H7 (cell line): ENCODE measurements at regions not wholly inside any gene's neighbourhood (a gene's known extent, or its start where the extent isn't known, plus 50 kb on each side); places are given as distances from the start of the nearest gene placed in this dataset.

Experiments used
- DNase-seq: peaks from one replicate; pipeline ENCODE4 v3.0.0; 2012
- H3K27me3 ChIP-seq: 2 replicates; pipeline ENCODE4 v1.6.0; 2011; ENCODE audit warnings: mild to moderate bottlenecking, low read length; ENCODE audit not compliant: control insufficient read depth, insufficient read depth
- H3K36me3 ChIP-seq: replicated peaks from 2 replicates; pipeline ENCODE4 v1.5.1; 2011; ENCODE audit warnings: low read length; ENCODE audit not compliant: control insufficient read depth, insufficient read depth
- H3K4me3 ChIP-seq: 2 replicates; pipeline ENCODE4 v1.5.1; 2011; ENCODE audit warnings: low read depth, mild to moderate bottlenecking, control low read depth, low read length, moderate library complexity; ENCODE audit not compliant: insufficient read depth

DNA sequence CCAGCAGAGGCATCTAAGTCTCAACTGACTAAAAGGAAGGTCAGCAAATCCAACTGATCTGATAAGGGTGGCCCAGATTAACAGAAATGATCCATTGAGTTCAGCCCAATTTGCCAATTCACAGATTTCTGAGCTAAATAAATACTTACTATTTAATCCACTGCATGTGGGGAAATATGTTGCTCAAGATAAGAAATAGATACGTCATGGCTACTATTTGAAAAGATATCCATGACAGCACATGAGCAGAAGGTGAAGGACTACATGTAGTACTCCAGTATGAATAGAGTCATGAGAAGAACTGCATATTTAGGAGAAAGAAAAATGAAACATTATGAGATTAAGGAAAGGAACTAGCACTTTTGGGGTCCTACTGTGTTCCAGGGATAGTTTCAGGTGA is 332.4 kb downstream of the ARPP21 start:
- DNase-seq, result no peak
- Histone ChIP-seq H3K27me3 (no peaks in the 10 kb centered on the region), H3K36me3 (no peaks in the 10 kb centered on the region), H3K4me3 (no peak overlapping the region)

DNA sequence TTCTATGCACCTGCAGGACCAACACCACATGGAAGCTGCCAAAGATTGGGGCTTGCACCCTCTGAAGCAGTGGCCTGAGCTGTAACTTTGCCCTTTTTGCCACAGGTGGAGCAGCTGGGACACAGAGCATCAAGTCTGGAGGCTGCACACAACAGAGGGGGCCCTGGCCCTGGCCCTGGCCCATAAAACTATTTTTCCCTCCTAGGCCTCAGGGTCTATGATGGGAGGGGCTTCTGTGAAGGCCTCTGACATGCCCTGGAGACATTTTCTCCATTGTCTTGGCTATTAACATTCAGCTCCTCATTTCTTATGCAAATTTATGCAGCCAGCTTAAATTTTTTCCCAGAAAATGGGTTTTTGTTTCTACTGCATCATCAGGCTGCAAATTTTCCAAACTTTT is 335.5 kb downstream of the ARPP21 start:
- H3K36me3 ChIP-seq, result no peaks in the 10 kb centered on the region
- H3K27me3 ChIP-seq, result no peaks in the 10 kb centered on the region
- H3K4me3 ChIP-seq, result no peak overlapping the region
- no peak for DNase-seq

DNA sequence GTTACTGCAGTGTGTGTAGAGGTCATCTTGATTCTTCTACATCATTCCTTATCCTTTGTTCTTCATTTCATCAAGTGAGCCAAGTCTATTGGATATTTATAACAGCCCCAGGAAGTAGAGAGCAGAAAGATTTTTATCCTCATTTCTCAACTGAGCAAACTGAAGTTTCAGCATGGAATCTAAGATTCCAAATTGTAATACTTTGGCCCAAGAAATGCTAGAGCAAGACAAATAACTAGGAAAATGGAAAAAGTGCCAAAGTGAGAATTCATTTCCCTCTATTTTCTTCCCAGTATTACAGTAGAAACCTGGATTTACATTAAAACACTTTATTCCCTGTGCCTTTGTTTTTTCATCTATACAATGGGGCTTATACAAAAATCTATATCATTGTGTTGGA is 346.8 kb downstream of the ARPP21 start:
- no peaks in the 10 kb centered on the region for H3K27me3 ChIP-seq
- DNase-seq, result no peak
- H3K36me3 ChIP-seq, result no peaks in the 10 kb centered on the region
- H3K4me3 ChIP-seq, result no peak overlapping the region

DNA sequence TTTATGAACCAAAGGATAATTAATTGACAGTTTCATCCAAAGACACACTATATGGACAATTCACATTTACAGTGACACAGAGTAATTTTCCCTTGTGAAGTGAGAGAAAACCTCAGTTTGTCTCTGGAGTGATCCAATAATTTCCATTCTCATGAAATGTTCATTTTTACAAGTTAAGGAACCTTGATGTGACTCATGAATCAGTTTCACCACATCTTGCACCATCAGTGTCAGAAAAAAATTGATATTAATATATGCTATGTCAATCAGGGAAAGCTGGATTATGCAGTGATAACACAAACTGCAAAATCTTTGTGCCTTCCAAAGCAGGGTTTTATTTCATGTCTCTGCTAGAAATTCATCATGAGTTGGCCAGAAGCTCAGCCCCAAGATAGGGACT is 348.1 kb downstream of the ARPP21 start:
- no peak for DNase-seq

DNA sequence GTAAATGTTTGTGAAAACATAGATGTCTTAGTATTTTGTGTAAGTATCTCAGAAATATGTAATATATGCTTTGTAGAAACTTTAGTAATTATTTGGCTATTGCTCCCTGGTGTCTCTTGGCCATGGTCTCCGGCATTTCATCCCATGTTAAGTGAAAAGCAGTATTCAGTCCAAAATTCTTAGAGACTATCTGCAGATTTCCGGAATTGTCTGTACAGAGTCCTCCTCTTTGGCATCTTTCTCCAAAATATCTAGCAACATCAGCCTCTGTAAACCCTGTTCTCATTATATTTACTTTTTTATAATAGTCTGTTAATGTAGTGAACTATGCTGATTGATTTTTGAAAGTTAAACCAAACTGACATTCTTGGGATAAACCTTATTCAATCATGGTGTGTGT is 352.7 kb downstream of the ARPP21 start:
- no peak for DNase-seq
- no peaks in the 10 kb centered on the region for H3K27me3 ChIP-seq
- H3K36me3 ChIP-seq, result no peaks in the 10 kb centered on the region
- H3K4me3 ChIP-seq, result no peak overlapping the region

More for the DNA sequence above, 348.1 kb downstream of the ARPP21 start:
- no peaks in the 10 kb centered on the region for H3K27me3 ChIP-seq
- no peaks in the 10 kb centered on the region for H3K36me3 ChIP-seq
- H3K4me3 ChIP-seq, result no peak overlapping the region

DNA sequence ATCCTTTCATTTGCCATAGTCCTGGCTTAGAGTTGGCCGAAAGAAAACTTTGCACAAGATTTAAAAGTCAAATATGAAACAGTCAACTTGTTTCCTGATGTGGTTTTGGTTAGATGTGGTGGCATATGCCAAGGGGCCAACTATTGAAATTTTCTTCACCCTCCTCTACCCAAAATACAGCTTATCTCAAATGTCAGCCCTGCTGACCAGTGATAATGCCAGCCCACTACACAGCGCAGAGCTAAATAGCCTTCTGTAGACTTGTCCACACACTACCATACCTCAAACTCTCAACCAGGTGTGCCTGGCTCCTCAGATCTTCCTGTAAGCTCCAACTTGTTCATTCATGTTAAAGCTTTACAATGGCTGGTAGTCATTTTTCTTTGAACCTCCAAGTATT is 368.5 kb upstream of the STAC start:
- no peaks in the 10 kb centered on the region for H3K27me3 ChIP-seq
- no peaks in the 10 kb centered on the region for H3K36me3 ChIP-seq
- H3K4me3 ChIP-seq, result no peak overlapping the region
- DNase-seq, result no peak

DNA sequence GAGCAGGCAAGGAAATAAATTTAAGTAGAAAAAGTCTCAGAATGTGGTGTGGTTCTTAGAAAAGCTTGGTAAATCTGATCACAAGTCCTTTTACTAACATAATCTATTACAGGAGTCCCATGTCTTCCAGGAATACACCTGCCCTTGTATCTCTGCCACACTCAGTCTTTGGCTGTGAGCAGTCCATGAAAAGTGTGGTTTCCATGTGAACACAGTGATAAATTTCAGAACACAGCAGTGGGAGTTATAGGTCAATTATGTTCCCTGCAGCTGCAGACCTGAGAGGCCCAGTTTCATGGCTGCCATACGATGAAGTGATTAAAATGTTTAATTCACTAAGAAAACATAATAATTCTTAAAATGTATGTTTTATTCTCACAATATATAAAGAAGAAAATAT is 366.9 kb upstream of the STAC start:
- Histone ChIP-seq H3K4me3 (no peak overlapping the region), H3K36me3 (no peaks in the 10 kb centered on the region), H3K27me3 (no peaks in the 10 kb centered on the region)
- DNase-seq, result no peak

DNA sequence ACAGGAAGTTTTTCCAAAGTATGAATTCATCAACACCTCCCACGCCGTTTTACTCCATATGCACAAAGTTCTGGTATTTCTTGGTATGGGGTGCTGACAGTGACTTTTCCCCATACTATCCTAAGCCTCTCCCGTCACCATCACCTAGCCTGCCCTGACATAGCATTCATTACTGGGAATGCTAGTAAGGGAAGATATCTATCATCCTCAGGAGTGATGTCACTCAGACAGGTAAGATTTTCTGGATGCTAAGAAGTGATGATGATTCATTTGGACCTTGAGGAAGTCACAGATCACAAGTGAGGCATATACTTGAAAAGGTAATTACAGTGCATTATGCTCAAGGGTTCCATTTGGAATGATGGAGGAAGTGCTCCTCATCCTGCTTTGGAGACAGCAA is 355.1 kb upstream of the STAC start:
- no peak for DNase-seq
- Histone ChIP-seq H3K4me3 (no peak overlapping the region), H3K36me3 (no peaks in the 10 kb centered on the region), H3K27me3 (no peaks in the 10 kb centered on the region)

DNA sequence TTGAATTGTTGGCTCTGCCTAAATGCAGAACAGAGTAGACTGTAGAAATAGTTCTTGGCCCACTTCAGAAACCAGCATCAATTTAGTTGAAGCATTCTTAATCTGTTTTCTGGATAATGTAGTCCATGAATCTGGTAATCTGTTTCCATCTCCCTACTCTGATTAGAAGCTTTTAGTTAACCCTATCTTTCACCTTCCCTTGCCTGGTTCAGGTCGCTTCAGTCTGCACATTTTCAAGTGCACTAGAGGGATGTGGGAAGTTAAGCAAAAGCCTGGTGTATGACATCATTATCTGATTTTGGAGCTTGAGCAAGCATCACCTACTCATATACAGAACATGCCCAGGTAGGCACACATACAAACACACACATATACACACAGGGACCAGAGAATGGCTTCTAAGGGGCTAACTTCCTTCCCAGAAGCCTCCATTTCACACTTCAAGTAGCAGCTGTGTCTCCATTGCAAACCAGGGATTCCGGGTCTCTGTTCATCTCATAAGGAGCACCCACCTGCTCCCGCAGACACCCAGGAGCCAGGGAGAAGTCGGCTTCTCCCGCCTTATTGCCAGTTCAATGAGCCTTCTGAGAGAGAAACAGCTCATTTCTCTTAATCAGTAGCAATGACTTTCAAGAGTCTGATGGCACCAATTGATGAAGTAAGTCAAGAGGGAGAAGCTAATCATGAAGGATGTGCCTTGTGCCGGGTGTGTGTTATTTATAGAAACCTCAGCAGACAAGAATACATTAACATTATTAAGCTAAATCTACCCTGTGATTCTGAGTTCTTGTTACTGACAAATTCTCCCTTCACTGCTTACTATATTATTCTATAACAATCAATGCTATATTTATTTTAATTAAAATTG is 347.9 kb upstream of the STAC start:
- no peak overlapping the region for H3K4me3 ChIP-seq

DNA sequence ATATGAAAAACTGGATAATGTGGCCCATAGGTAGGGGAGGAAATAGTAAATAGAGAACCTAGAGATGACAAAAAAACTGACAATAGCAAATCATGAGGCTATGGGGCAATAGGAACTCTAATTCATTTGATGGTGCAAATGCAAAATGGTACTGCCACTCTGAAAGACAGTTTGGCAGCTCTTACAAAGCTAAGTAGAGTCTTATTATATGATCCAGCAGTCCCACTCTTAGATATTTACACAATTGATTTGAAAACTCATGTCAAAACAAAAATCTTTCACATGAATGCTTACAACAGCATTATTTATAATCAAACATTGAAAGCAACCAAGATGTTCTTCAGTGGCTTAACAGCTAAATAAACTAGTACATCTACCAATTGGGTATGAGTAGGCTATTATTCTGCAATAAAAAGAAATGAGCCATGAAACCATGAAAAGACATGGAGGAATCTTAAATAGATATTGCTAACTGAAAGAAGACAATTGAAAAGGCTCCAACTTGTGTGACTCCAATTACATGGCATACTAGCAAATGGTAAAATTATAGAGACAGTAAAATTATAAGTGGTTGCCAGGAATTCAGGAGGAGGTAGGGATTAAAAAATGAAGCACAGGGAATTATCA is 321.8 kb upstream of the STAC start:
- H3K4me3 ChIP-seq, result no peak overlapping the region
- no peak for DNase-seq
- H3K36me3 ChIP-seq, result no peaks in the 10 kb centered on the region
- H3K27me3 ChIP-seq, result no peaks in the 10 kb centered on the region

More for the DNA sequence above, 347.9 kb upstream of the STAC start:
- H3K27me3 ChIP-seq, result no peaks in the 10 kb centered on the region
- DNase-seq, result no peak
- H3K36me3 ChIP-seq, result no peaks in the 10 kb centered on the region

DNA sequence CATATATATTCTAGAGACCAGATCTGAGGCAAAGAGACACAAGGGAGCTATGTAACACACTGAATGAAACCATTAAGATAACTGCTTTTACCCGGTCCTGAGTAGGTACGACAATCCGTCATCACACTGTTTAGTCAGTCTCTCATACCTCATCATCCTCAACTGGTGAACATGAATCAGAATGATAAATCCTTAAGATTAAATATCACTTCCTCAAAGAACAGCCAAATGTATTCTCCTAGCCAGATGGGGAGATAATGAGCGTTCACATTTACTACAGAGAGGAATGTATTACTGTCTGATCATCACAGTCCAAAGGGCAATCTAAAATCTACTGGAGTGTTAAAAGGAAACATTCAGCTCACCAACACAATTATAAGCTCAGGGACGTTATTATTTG is 319.4 kb upstream of the STAC start:
- Histone ChIP-seq H3K27me3 (no peaks in the 10 kb centered on the region), H3K4me3 (no peak overlapping the region), H3K36me3 (no peaks in the 10 kb centered on the region)
- DNase-seq, result no peak

DNA sequence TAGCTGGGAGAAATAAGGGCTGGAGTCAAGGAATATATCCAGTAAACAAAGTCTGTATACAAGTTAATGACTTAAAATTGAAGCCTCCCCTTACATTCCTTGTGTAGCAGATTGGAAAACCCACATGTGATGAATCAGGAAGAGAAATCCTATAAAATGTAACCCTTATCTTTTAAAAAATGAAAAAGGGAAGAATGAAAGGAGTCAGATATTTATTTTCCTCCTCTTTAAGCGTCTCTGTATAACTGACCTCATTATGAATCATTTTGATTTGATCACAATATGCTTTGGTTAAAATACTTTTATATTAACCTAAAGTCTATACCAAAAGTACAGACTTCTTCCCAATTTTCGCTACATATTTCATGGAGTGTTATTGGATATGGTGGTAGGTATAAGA is 316.3 kb upstream of the STAC start:
- no peak overlapping the region for H3K4me3 ChIP-seq
- DNase-seq, result no peak
- no peaks in the 10 kb centered on the region for H3K27me3 ChIP-seq
- no peaks in the 10 kb centered on the region for H3K36me3 ChIP-seq

DNA sequence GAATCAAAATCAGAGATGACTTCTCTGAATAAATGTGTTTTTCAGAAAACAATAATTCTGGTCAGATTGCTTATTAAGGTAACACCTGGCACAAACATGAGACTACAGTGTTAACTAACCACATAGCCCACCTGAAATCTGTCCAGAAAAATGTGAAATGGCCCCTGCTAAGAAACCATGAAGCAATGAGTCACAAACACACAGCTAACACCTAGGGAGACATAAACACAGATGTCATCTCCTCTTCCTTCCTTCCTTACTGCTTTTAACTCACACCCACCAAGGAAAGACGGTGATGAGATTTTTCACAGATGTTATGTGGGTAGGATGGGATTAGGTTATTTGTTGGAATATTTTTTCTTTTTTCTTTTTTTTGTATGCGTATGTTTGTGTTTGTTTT is 315.0 kb upstream of the STAC start:
- Histone ChIP-seq H3K36me3 (no peaks in the 10 kb centered on the region), H3K27me3 (no peaks in the 10 kb centered on the region), H3K4me3 (no peak overlapping the region)
- DNase-seq, result no peak

DNA sequence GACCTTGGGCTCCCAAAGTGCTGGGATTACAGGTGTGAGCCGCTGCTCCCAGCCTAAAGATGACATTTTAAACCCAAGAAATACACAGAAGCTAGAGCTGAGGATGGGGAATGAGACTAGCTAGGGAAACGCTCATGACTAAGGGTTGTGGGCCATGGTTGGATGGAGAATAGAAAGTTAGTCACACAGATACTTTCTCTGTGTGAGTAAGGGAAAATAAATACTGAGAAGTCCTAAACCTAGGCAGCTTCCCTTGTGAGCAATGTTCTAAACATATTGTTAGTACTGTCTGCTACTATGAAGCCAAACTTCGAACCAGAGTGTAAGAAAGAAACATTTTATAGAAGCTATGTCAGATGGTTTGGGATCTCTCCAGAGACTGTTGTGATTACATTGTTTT is 304.8 kb upstream of the STAC start:
- no peaks in the 10 kb centered on the region for H3K27me3 ChIP-seq
- DNase-seq, result no peak
- H3K36me3 ChIP-seq, result no peaks in the 10 kb centered on the region
- no peak overlapping the region for H3K4me3 ChIP-seq

DNA sequence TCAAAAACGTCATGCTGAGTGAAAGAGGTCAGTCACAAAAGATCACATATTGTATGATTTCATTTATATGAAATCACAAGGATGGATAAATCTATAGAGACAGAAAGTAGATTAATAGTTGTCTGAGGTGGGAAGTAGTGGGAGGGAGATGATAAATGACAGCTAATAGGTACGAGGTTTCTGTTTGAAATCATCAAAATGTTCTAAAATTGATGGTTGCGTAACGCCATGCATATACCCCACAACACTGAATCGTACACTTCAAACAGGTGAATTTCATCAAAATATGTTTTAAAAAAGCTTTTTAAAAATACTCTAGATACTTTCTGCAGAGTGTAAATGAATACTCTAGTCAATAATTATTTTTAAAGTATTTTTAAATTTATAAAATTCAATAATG is 303.0 kb upstream of the STAC start:
- Histone ChIP-seq H3K4me3 (no peak overlapping the region), H3K36me3 (no peaks in the 10 kb centered on the region), H3K27me3 (no peaks in the 10 kb centered on the region)
- no peak for DNase-seq
